GM18858 (cell line): ENCODE measurements at regions not wholly inside any gene's neighbourhood (a gene's known extent, or its start where the extent isn't known, plus 50 kb on each side); places are given as distances from the start of the nearest gene placed in this dataset.
"Not testable (repeated sequence)": the region's sequence is repeated elsewhere in the genome, so short reads cannot be mapped to it uniquely, and the experiment has no call there.

Experiments
- ATAC-seq: cut with Tn5 transposase; IDR thresholded peaks from one replicate; pipeline ENCODE4 v1.9.1; 2021; ENCODE audit not compliant: unreplicated experiment

DNA sequence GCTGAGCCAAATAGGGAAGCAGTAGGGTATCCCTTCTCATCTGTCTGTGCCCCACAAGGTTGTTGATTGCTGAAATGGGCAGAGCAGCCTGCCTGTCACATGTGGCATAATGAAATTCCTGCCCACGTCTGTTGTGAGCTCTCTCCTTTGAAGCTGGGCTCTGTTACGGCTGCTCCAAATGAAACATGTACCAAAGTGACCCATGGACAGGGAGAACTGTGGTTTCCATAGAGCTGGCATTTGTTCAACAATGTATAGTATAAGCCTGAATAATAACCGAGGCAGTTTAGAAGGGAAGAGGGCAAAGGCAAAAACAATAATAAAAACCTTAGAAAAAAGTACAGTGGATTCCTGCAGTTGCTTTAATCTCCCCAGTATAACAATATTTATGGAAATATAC lies 149.7 kb downstream of the LYPLAL1 start:
- ATAC-seq, result no peak

- ATAC-seq, result no peak
These were observed 149.1 kb downstream of the LYPLAL1 start for GRCh38 chr1:219322766-219323165.

- ATAC-seq, result not testable (repeated sequence)
These were observed 146.9 kb downstream of the LYPLAL1 start for GRCh38 chr1:219320563-219320962.

GRCh38 chr1:219318826-219319225 lies 145.1 kb downstream of the LYPLAL1 start:
- ATAC-seq, result no peak

DNA sequence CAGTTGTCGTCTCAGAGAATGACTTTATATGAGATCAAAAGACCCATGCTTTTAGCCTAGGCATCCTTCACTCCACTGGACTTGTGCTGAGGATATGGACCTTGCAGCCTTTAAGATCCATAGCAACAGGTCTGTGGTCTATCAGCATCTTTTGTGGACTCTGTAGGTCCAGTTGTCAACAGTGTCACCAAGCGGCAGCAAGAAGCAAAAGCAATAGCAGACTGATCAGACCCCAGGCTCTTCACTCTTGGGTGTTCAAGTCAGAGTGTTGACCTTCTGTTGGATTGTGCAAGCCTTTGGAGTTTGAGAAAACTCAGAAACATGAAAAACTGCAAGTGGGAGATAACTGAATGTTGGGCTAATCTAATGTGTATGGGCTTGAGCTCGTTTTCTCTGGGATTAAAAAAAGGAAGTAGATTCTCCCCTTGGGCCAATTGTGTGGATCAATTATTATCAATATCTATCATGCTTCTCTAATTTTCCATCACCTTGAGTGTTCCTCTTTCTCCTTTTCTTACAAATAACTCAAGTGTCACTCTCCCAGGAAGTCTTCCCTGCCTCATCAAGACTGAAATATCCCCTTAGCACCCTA lies 144.2 kb downstream of the LYPLAL1 start:
- no peak for ATAC-seq

DNA sequence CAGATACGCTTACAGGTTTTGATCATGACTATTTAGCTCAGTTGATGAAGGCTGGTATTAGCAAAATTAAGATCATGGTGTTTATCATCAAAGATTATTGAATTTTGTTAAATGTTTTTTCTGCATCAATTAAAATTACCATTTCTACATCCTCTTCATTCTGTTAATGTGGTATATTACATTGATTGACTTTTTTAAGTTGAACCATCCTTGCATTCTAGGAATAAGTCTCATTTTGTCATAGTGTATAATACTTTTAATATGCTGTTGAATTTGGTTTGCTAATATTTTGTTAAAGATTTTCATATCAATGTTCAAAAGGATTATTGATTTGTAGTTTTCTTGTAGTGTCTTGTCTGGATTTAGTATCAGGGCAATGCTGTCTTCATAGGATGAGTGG lies 142.4 kb downstream of the LYPLAL1 start:
- ATAC-seq, result no peak

DNA sequence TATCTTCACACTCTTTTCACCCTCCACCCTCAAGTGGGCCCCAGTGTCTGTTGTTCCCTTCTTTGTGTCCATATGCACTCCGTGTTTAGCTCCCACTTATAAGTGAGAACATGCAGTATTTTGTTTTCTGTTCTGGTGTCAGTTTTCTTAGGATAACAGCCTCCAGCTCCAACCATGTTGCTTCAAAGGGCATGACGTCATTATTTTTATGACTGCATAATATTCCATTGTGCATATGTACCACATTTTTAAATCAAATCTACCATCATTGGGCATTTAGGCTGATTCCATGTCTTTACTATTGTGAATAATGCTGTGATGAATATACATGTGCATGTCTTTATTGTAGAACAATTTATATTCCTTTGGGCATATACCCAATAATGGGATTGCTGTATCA lies 140.3 kb downstream of the LYPLAL1 start:
- no peak for ATAC-seq

- no peak for ATAC-seq
These were observed 139.3 kb downstream of the LYPLAL1 start for GRCh38 chr1:219312967-219313366.

DNA sequence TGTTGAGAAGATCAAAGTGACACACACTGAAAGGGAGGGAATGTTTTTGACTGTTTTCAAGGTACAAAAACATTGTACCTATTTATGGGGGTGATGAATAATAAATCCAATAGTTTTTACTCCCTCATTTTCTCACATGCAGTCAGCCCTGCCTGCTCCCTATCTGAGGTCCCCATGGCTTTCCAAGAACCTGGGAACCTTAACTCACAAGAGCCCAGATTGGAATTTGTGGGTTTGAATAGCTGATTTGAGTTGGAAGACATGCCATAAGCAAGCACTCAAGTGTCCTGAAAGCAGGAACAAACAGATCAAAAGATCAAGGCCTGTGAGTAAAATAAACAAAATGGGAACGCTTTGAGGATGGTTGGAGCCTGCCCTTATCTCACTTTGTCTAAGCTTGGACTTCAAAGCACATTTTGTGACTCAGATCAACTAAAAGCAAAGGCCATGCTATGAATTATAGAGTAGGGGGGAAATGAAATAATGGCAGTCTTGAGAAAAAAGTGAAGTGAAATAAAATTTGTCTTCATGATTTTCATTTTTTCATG lies 136.6 kb downstream of the LYPLAL1 start:
- ATAC-seq, result no peak

- no peak for ATAC-seq
These were observed 134.7 kb downstream of the LYPLAL1 start for GRCh38 chr1:219308367-219308766.

GRCh38 chr1:219304227-219305226 lies 130.8 kb downstream of the LYPLAL1 start:
- no peak for ATAC-seq

- ATAC-seq, result no peak
These were observed 129.0 kb downstream of the LYPLAL1 start for GRCh38 chr1:219302697-219303096.

DNA sequence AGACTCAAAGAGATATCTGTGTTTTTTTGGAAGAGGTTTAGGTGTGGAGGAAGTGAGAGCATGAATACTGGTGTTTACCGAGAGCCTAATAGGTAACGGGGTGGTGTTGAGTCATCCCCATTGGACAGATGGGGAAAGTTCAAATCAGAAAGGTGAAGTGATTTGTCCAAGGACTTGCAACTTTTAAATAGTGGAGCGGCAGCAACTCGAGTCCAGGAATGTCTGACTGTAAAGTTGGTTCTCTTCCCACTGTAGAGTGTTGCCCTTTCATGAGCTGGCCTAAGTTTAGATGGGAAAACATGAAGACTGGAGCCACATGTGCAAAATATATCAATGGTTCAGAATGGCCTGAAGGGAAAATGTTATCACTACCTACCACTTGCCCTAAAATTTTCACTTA lies 125.7 kb downstream of the LYPLAL1 start:
- ATAC-seq, result no peak

GRCh38 chr1:219298571-219299148 lies 125.0 kb downstream of the LYPLAL1 start:
- no peak for ATAC-seq

DNA sequence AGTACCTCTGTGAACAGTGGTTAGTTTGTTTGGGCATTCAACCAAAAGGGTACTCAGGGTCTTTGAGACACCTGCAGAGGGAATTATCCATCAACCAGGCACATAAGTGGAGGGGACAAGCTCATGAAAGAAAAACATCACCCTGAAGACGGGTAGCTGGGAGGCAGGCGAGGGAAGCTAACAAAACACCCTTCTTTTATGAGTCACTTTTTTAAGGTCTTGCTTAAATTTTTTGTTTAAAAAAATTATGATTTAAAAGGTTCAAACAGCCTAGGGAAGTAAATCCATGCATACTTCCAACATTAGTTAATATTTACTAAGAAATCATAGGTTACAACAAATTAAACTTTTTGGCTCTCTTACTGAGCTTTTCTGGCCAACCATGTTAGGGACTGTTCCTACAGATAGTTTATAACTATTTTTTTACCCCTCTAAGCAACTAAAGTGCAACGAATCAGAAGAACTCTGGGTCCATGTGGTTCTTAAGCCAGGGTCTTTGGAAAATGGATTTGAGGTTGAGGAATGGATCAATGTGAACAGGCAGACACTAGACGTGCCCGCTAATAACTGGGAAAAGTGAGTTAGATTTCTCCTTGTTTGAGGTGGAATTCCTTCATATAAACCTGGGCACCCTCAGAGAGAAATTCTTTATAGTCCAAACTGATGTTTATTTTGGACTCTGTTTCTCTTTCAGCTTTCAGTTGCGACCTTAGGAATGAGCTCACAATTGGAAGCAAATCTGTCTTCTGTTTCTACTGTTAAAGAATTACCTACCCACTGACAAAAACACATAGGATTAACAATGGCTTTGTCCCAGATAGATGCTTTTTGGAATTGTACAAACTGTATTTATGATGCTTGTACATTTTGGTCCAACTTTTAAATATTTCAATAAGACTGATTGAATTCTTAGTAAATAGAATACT lies 123.0 kb downstream of the LYPLAL1 start:
- no peak for ATAC-seq

GRCh38 chr1:219294251-219294650 lies 120.6 kb downstream of the LYPLAL1 start:
- no peak for ATAC-seq

GRCh38 chr1:219293410-219293809 lies 119.7 kb downstream of the LYPLAL1 start:
- ATAC-seq, result no peak

GRCh38 chr1:219292999-219293398 lies 119.3 kb downstream of the LYPLAL1 start:
- no peak for ATAC-seq

- ATAC-seq, result no peak
These were observed 118.7 kb downstream of the LYPLAL1 start for GRCh38 chr1:219292341-219292740.

- no peak for ATAC-seq
These were observed 115.5 kb downstream of the LYPLAL1 start for GRCh38 chr1:219289171-219289570.

DNA sequence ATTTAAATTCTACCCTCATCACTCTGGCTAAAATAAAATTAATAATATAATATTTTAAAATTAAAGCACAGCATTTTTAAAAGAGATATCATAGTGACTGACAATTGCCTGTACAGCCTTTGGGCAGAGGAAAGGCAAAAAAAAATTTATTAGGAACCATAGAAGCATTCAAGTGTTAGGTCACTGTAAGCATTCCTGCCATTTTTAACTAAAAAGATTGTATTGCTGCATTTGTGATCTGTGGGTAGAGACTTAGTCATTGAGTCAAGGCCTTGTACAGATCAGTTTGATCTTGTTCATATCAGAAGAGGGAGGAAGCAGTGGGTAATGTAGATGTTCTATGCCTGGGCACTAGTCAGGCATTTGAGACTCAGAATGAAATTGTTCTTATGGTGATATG lies 109.9 kb downstream of the LYPLAL1 start:
- no peak for ATAC-seq
